HG02852 (cell line): ENCODE measurements at regions not wholly inside any gene's neighbourhood (a gene's known extent, or its start where the extent isn't known, plus 50 kb on each side); places are given as distances from the start of the nearest gene placed in this dataset.
A peak's percentile ranks its signal among the peaks of the same experiment; 100 is the strongest.

ENCODE experiments used
- ATAC-seq: cut with Tn5 transposase; IDR thresholded peaks from one replicate; pipeline ENCODE4 v1.9.1; 2021; ENCODE audit warnings: mild to moderate bottlenecking, moderate library complexity; ENCODE audit not compliant: unreplicated experiment

DNA sequence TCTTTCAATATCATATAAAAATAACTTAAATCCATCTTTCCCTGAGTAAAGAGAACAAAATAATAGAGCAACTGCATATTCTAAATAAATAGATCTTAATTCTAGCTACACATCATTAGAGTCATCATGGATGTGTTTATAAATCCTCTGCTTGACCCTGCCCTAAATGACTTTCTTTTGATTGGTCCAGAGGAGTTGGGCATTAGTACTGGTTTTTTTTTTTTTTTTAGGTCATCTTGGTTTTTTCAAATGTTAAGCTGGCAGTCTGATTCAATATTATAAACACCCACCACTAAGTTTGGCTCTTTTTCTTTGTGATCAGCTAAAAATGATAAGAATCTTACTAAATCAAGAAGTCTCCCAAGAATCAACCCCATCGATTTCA is 504.0 kb upstream of the CBLB start:
- no peak for ATAC-seq

DNA sequence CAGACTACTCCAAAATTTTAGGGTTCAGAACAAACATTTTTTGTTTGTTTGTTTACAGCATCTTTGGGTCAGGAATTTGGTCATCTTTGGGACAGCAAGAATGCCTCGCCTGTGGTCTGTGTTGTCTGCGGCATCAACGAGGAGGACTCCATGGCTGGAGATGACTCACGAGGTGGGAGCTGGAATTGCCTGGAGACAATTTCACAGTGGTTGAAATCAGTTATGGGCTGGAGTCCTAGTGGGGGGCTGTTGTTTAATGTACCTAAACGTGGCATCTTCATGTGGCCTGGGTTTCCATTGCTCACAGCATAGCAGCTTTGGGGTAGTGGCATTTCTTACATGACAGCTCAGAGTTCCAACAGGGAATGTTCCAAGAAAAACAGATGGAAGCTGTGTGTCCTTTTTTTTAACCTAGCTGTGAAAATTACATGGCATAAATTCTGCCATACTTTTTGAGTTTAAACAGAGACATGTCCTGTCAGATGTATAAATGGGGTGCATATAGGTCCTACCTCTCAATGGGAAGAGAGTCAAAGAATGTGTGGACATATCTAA is 507.3 kb upstream of the CBLB start:
- ATAC-seq: no peak

- no peak for ATAC-seq
These were observed 510.5 kb upstream of the CBLB start for GRCh38 chr3:106379251-106379750.

GRCh38 chr3:106380232-106380631 is 511.4 kb upstream of the CBLB start:
- ATAC-seq: no peak

GRCh38 chr3:106381286-106381938 is 512.6 kb upstream of the CBLB start:
- no peak for ATAC-seq

GRCh38 chr3:106381939-106382335 is 513.1 kb upstream of the CBLB start:
- no peak for ATAC-seq

- ATAC-seq: no peak
These were observed 517.2 kb upstream of the CBLB start for GRCh38 chr3:106386050-106386449.

DNA sequence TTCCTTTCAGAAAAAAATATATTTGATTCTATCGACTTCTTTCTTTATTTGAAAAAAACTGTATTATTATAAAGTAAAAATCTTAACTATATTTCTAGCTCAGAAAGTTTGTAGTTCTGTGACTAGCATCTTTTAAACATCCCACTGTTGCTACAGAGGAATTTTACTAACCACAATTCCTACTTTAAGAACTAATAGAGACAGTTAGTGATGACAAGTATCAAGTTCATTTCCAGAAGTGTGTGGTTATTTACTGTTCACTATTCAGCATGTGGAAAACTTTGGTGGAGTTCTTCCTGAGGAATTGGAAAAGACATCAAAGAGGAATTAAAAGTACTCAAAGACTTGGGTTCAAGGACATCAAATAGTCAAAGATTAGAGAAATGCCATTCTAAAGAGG is 524.1 kb upstream of the CBLB start:
- ATAC-seq: no peak

GRCh38 chr3:106397006-106397405 is 528.2 kb upstream of the CBLB start:
- ATAC-seq: no peak

- no peak for ATAC-seq
These were observed 530.2 kb upstream of the CBLB start for GRCh38 chr3:106398891-106399600.

DNA sequence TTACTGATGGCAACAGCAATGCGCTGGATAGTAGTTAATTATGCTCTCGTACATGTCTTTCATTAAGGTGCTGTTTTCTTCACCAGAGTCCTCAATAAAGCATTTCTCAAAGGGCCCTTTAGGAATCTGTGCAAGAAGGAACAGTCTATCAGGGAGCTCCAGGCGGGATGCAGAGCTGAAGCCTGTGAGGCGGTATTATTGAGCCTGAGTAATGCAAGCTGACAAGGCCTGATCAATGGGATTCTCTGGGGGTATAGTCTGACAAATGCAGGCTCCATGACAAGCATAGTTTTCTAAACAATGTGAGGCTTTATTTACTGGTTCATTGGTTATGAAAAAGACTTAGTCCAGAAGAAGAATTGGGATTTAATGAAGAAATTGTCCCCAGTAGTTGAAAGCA is 530.9 kb upstream of the CBLB start:
- ATAC-seq: no peak

DNA sequence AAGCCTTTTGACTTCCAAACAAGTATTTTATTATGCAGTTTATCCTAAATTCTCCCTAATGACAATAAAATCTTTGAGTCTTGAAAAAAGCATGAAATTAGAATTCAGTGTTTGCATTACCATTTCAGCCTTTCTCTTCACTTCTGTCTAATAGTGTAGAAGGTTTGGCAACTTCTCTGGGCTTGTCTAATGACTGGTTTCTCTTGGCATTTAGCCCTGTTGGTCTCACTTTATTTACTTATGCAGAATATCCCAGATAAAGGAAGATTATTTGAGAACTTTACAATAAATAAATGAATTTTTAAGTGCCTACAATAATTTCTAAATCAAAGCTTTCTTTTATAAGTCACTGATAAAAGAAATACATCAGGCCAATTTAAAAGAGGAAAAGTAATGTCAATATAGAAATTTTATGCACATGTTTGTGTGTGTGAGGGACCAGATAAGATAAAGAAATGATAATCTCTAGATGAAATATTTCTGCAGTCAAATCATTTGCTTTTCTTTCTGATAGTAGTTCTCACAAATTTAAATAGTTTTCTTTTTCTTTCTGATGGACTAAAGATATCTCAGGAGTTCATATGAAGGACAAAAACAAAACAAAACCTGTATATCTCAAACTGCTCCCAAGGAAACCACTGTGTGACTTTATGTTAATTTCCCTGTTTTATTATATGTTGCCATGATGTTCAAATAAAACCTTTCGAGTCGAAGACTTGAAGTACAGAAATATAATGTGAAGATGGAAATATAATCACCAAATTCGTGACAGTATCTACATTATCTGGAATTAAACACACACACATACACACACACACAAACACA is 533.1 kb upstream of the CBLB start:
- ATAC-seq: no peak

DNA sequence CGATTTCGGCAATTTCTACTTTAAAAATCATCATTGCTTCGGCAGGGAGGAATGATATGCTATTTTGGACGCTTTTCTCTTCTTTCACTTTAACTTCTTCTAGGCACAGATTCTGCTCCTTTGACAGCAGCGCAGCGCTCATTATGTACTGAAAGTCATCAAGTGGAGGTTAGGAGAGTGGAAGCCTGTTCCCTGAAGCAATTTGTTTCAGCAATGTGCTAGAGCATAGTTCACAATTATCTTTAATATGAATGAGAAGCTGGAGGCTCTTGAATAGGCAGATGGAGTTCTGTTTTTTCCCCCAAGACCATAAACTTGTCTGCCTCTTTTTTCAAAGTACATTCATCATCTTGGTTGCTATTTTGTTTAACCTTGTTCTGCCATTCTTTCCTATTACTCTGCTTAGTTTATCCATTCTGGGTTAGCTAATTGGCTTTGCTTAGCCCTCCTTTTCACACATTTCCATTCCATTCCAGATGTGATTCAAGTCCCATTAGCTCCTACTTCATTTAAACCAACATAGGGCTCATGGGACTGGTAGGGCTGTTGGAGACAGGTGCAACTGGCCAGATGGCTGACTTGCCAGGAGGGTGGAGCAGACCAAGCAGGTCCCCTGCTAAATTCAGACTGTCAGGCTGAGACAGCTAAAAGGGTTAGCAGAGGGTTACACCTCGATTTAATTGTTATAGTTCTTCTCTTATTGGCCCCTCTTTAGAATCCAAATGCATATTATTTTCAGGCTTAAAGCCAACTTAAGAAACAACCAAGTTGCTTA is 534.7 kb upstream of the CBLB start:
- no peak for ATAC-seq

- no peak for ATAC-seq
These were observed 544.9 kb upstream of the CBLB start for GRCh38 chr3:106413683-106414082.

DNA sequence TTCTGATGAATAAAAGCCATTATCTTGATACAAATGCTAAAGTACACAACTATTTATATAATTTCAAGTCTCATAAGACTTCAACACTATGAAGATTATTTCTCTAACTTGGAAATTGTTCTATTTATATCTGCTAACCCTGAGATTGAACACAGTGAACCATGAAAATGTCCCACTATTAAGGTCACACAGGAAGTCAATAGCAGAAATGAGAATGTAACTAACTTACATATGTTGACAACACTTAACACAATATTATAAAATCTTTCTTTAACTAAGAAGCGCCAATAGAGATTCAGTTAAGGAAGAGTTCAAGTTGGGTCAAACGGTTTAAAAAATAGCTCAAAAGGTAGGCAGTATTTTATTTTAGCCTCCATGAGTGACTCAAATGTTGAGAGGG is 551.8 kb upstream of the CBLB start:
- no peak for ATAC-seq

- ATAC-seq: no peak
These were observed 552.6 kb upstream of the CBLB start for GRCh38 chr3:106421426-106421825.

- ATAC-seq: no peak
These were observed 553.1 kb upstream of the CBLB start for GRCh38 chr3:106421909-106422308.

GRCh38 chr3:106423321-106424225 is 554.8 kb upstream of the CBLB start:
- peak; percentile 67 for ATAC-seq

DNA sequence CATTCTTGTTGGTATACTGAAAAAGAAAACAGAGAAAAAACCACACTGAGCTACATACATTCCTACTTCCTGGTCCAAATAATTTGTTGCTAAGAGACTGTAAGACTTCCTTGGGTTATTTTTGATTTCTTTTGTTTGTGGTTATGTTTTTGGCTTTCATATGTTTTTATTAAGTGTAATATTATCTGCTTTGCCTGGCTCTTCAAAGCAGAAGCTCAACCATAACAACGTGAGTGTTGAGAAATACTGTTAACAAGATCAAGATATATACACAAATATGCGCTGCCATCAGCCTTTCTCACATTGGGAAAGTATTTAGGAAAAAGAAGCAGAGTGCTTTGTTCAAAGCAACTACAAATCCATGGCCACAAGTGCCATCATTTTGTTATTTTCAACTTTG is 556.2 kb upstream of the CBLB start:
- no peak for ATAC-seq

GRCh38 chr3:106425916-106426315 is 557.1 kb upstream of the CBLB start:
- ATAC-seq: no peak
